Uterus (tissue), 2 donors: ENCODE measurements at regions not wholly inside any gene's neighbourhood (a gene's known extent, or its start where the extent isn't known, plus 50 kb on each side); places are given as distances from the start of the nearest gene placed in this dataset.

ENCODE experiments used
- CTCF ChIP-seq, 4 experiments: fragments of 200-600 bp in 2 of 4; fragments of 450-650 bp in 2 of 4; sonication (generic) in 2 of 4; IDR thresholded peaks; one replicate each; pipeline ENCODE4 v1.5.1; 2016 to 2019; ENCODE audit warnings: antibody characterized with exemption in 4 of 4, mild to moderate bottlenecking in 2 of 4, moderate library complexity in 1 of 4
- POLR2A ChIP-seq, 2 donors: fragments of 450-650 bp; IDR thresholded peaks; one replicate each; pipeline ENCODE4 v1.6.1; 2016; ENCODE audit warnings: antibody characterized with exemption in 2 of 2, mild to moderate bottlenecking in 1 of 2, moderate library complexity in 1 of 2

GRCh38 chrX:69297506-69297905 is 132.3 kb upstream of the PJA1 start:
- TF ChIP-seq CTCF (IDR thresholded peaks at IDR 0.05), result no peak
- TF ChIP-seq POLR2A (IDR thresholded peaks at IDR 0.05), result no peak
